ENCODE measurements at regions not wholly inside any gene's neighbourhood (a gene's known extent, or its start where the extent isn't known, plus 50 kb on each side); places are given as distances from the start of the nearest gene placed in this dataset.
A peak's percentile ranks its signal among the peaks of the same experiment; 100 is the strongest.

DNA sequence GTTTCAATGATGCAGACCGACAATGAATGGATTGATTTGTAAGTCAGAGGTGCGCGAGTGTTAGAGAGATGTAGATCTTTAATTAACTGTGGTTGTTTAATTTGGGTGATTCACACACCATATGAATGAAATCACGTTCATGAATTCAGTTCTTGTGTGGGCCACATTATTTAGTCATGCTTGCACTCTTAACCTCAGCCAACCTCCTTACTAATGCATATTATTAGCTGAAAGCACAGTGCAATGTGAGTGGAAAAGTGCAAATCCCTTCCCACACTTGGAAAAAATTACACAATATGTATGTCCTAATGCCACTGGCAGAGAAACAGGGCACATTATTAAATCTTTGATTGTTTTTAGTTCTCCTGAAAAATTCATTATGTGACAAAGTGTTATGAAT lies 512.5 kb downstream of the BCKDHB start:
- Mint-ChIP-seq H3K9me3 (ENCODE audit: low read depth) (peaks cover 35% of the 10 kb centered on the region), H3K4me3 (ENCODE audit: low read depth) (no peak overlapping the region), H3K27me3 (no peaks in the 10 kb centered on the region), H3K4me1 (ENCODE audit: low read depth) (no peaks in the 10 kb centered on the region), H3K27ac (no peak overlapping the region), H3K36me3 (ENCODE audit: insufficient read depth) (no peaks in the 10 kb centered on the region)
- DNase-seq (ENCODE audit: low spot score, unreplicated experiment), result no peak
- TF ChIP-seq, protein P1, sequence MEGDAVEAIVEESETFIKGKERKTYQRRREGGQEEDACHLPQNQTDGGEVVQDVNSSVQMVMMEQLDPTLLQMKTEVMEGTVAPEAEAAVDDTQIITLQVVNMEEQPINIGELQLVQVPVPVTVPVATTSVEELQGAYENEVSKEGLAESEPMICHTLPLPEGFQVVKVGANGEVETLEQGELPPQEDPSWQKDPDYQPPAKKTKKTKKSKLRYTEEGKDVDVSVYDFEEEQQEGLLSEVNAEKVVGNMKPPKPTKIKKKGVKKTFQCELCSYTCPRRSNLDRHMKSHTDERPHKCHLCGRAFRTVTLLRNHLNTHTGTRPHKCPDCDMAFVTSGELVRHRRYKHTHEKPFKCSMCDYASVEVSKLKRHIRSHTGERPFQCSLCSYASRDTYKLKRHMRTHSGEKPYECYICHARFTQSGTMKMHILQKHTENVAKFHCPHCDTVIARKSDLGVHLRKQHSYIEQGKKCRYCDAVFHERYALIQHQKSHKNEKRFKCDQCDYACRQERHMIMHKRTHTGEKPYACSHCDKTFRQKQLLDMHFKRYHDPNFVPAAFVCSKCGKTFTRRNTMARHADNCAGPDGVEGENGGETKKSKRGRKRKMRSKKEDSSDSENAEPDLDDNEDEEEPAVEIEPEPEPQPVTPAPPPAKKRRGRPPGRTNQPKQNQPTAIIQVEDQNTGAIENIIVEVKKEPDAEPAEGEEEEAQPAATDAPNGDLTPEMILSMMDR (IDR thresholded peaks at IDR 0.05; ENCODE audit: unreplicated experiment), result no peak

DNA sequence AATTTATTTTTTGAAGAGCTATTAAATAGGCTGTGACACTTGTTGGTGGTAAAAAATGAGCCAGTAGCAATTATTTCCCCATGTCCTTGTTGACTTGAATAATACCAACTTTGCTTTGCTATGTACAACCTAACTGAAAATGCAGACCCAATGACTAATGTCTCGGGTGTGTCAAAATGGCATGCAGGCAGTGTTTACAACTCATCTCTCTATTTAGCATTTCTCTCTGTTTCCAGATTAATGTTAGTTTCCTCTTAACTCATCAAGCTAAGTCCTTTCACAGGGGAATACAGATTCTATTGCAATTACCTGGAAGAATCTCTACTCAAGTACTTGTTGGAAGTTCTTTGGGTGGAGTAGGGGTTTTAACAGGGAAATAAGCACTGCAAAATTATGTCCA lies 504.4 kb downstream of the BCKDHB start:
- Mint-ChIP-seq H3K4me3 (ENCODE audit: low read depth) (no peak overlapping the region), H3K36me3 (ENCODE audit: insufficient read depth) (peaks cover 2% of the 10 kb centered on the region)
- TF ChIP-seq, protein P1 (IDR thresholded peaks at IDR 0.05; ENCODE audit: unreplicated experiment), result no peak

GRCh38 chr6:80608881-80609280 lies 502.4 kb downstream of the BCKDHB start:
- Mint-ChIP-seq H3K4me1 (ENCODE audit: low read depth) (peaks cover 3% of the 10 kb centered on the region), H3K27ac (no peak overlapping the region), H3K27me3 (no peaks in the 10 kb centered on the region), H3K9me3 (ENCODE audit: low read depth) (peaks cover 7% of the 10 kb centered on the region), H3K4me3 (ENCODE audit: low read depth) (no peak overlapping the region), H3K36me3 (ENCODE audit: insufficient read depth) (peaks cover 2% of the 10 kb centered on the region)
- TF ChIP-seq, protein P1 (IDR thresholded peaks at IDR 0.05; ENCODE audit: unreplicated experiment), result no peak
- DNase-seq (ENCODE audit: low spot score, unreplicated experiment), result no peak

More for the DNA sequence above, 504.4 kb downstream of the BCKDHB start:
- Mint-ChIP-seq H3K4me1 (ENCODE audit: low read depth) (no peaks in the 10 kb centered on the region), H3K27ac (no peak overlapping the region), H3K9me3 (ENCODE audit: low read depth) (peaks cover 19% of the 10 kb centered on the region), H3K27me3 (no peaks in the 10 kb centered on the region)
- DNase-seq (ENCODE audit: low spot score, unreplicated experiment), result no peak

- H3K27me3 Mint-ChIP-seq, result no peaks in the 10 kb centered on the region
- peaks cover 3% of the 10 kb centered on the region for H3K4me1 Mint-ChIP-seq (ENCODE audit: low read depth)
- H3K4me3 Mint-ChIP-seq (ENCODE audit: low read depth), result no peak overlapping the region
- H3K36me3 Mint-ChIP-seq (ENCODE audit: insufficient read depth), result no peaks in the 10 kb centered on the region
- TF ChIP-seq, protein P1 (IDR thresholded peaks at IDR 0.05; ENCODE audit: unreplicated experiment), result no peak
- H3K27ac Mint-ChIP-seq, result no peak overlapping the region
- no peaks in the 10 kb centered on the region for H3K9me3 Mint-ChIP-seq (ENCODE audit: low read depth)
- no peak for DNase-seq (ENCODE audit: low spot score, unreplicated experiment)
Measured at GRCh38 chr6:80607811-80608391, 501.4 kb downstream of the BCKDHB start.

DNA sequence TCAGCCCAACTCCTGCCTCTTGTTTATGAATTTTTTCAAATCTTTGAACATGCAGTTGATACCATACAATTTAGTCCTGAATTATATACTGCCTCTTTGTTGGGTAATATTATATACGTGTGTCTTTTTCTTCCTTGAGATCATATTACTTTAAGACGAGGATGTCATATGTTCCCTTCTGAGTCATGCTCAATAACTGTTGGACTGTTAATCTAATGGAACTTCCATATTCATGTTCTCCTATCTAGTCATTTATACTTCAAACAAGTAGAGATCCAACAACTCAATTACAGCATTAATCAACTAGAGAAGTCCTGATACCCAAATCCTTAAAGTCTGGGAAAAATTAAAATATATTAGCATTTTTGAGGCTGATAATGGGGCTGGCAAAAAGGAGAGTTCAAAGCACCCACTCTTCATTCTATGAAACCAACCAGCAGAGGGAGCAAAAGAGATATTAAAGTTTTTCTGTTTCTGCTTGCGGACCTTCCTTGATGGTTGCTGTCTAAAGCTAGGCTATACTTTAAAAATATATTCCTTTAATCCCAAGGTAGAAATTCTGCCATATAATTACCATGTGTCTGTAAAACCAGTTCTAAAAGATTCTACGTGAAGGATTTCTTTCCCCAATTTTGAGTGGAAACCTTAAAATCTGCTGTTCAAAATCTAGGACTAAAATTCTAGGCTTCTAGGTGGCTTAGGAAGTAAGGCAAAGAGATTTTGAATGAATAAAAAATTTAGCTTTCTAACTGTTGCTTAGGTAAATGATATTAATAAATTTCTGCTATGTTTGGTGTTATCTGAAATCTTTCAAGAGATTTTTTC lies 498.9 kb downstream of the BCKDHB start:
- no peak for DNase-seq (ENCODE audit: low spot score, unreplicated experiment)
- TF ChIP-seq, protein P1 (IDR thresholded peaks at IDR 0.05; ENCODE audit: unreplicated experiment), result peak; percentile 72
- H3K4me1 Mint-ChIP-seq (ENCODE audit: low read depth), result peaks cover 3% of the 10 kb centered on the region

More for the DNA sequence above, 498.9 kb downstream of the BCKDHB start:
- H3K9me3 Mint-ChIP-seq (ENCODE audit: low read depth), result no peaks in the 10 kb centered on the region
- H3K27me3 Mint-ChIP-seq, result no peaks in the 10 kb centered on the region
- H3K36me3 Mint-ChIP-seq (ENCODE audit: insufficient read depth), result no peaks in the 10 kb centered on the region
- H3K27ac Mint-ChIP-seq, result no peak overlapping the region
- no peak overlapping the region for H3K4me3 Mint-ChIP-seq (ENCODE audit: low read depth)
